ENCODE measurements at regions not wholly inside any gene's neighbourhood (a gene's known extent, or its start where the extent isn't known, plus 50 kb on each side); places are given as distances from the start of the nearest gene placed in this dataset.

- no peaks in the 10 kb centered on the region for H3K27me3 ChIP-seq (ENCODE audit: control insufficient read depth in 2 of 2, insufficient read depth in 2 of 2, low read length in 2 of 2)
- H2AFZ ChIP-seq (ENCODE audit: low read depth, low read length): no peak overlapping the region
- POLR2A ChIA-PET: no interaction called here
These were observed 122.7 kb upstream of the POGK start for GRCh38 chr1:166716620-166717019.

GRCh38 chr1:166721145-166721544, 118.1 kb upstream of the POGK start:
- H3K4me1 ChIP-seq (ENCODE audit: control insufficient read depth, extremely low read depth, insufficient read depth, low read length): no peaks in the 10 kb centered on the region
- no peaks in the 10 kb centered on the region for H3K9me1 ChIP-seq (replicated peaks; ENCODE audit: control insufficient read depth, extremely low read depth, insufficient read depth, low read length)
- intact Hi-C loops (cut with micrococcal nuclease): no loop called here
- dilution Hi-C loops (cut with MboI; ENCODE audit: extremely low pct_ligation_motif_present, low sequenced_read_pairs): no loop called here
- H3K36me3 ChIP-seq (ENCODE audit: control insufficient read depth in 2 of 2, extremely low read depth in 1 of 2, insufficient read depth in 2 of 2, low read length in 2 of 2): no peaks in the 10 kb centered on the region
- no peak overlapping the region for H3K9ac ChIP-seq (replicated peaks; ENCODE audit: extremely low read depth, insufficient read depth, low read length)
- ChIA-PET POLR2A (no interaction called here), CTCF (no interaction called here)
- no peaks in the 10 kb centered on the region for H4K20me1 ChIP-seq (replicated peaks; ENCODE audit: control insufficient read depth, extremely low read depth, insufficient read depth, low read length)
- H3K4me2 ChIP-seq (ENCODE audit: insufficient read depth, low read length): no peak overlapping the region
- H3K27ac ChIP-seq (ENCODE audit: insufficient read depth, low read depth, low read length): no peak overlapping the region
- TF ChIP-seq EZH2 (IDR thresholded peaks at IDR 0.05; ENCODE audit: borderline replicate concordance, low read depth, low read length, severe bottlenecking) (no peak), POLR2AphosphoS5 (IDR thresholded peaks at IDR 0.05; ENCODE audit: insufficient read depth, low read depth, low read length) (no peak), MAX (IDR thresholded peaks at IDR 0.05; ENCODE audit: insufficient read depth, insufficient read length) (no peak), POLR2A (IDR thresholded peaks at IDR 0.05; ENCODE audit: low read depth, low read length) (no peak), FOS (IDR thresholded peaks at IDR 0.05; ENCODE audit: borderline replicate concordance, insufficient read depth, low read length) (no peak), CTCF (IDR thresholded peaks at IDR 0.05; ENCODE audit: extremely low read depth in 1 of 2, insufficient read depth in 1 of 2, low read depth in 1 of 2, low read length in 2 of 2) (no peak), JUN (IDR thresholded peaks at IDR 0.05; ENCODE audit: borderline replicate concordance, insufficient read depth, insufficient read length, low read depth) (no peak), MYC (IDR thresholded peaks at IDR 0.05; ENCODE audit: low read depth, low read length) (no peak), GATA2 (IDR thresholded peaks at IDR 0.05; ENCODE audit: insufficient read depth, insufficient read length, low read depth, low read length) (no peak)
- H3K4me3 ChIP-seq (replicated peaks in 1 of 3; ENCODE audit: insufficient read depth in 1 of 3, low read depth in 1 of 3, low read length in 3 of 3): no peak overlapping the region
- DNase-seq (ENCODE audit: low read depth, low spot score) (no peak), FAIRE-seq (no peak)
- no TSS peak for BruUV-seq (replicated peaks)
- no peaks in the 10 kb centered on the region for H3K9me3 ChIP-seq (replicated peaks; ENCODE audit: control insufficient read depth, insufficient read depth, low read length)
- H2AFZ ChIP-seq (ENCODE audit: low read depth, low read length): no peak overlapping the region
- no peaks in the 10 kb centered on the region for H3K27me3 ChIP-seq (ENCODE audit: control insufficient read depth in 2 of 2, insufficient read depth in 2 of 2, low read length in 2 of 2)
- H3K79me2 ChIP-seq (ENCODE audit: control insufficient read depth, insufficient read depth, low read length): no peaks in the 10 kb centered on the region

More at GRCh38 chr1:166716620-166717019, 122.7 kb upstream of the POGK start:
- H3K4me2 ChIP-seq (ENCODE audit: insufficient read depth, low read length): no peak overlapping the region
- H3K9me1 ChIP-seq (replicated peaks; ENCODE audit: control insufficient read depth, extremely low read depth, insufficient read depth, low read length): no peaks in the 10 kb centered on the region
- no peaks in the 10 kb centered on the region for H3K36me3 ChIP-seq (ENCODE audit: control insufficient read depth in 2 of 2, extremely low read depth in 1 of 2, insufficient read depth in 2 of 2, low read length in 2 of 2)
- FAIRE-seq: no peak
- H3K27ac ChIP-seq (ENCODE audit: insufficient read depth, low read depth, low read length): no peak overlapping the region
- H3K4me3 ChIP-seq (replicated peaks in 1 of 3; ENCODE audit: insufficient read depth in 1 of 3, low read depth in 1 of 3, low read length in 3 of 3): no peak overlapping the region
- no peaks in the 10 kb centered on the region for H4K20me1 ChIP-seq (replicated peaks; ENCODE audit: control insufficient read depth, extremely low read depth, insufficient read depth, low read length)
- no peaks in the 10 kb centered on the region for H3K4me1 ChIP-seq (ENCODE audit: control insufficient read depth, extremely low read depth, insufficient read depth, low read length)
- no peaks in the 10 kb centered on the region for H3K9me3 ChIP-seq (replicated peaks; ENCODE audit: control insufficient read depth, insufficient read depth, low read length)
- dilution Hi-C loops (cut with MboI; ENCODE audit: extremely low pct_ligation_motif_present, low sequenced_read_pairs) (no loop called here), intact Hi-C loops (cut with micrococcal nuclease) (no loop called here)
- DNase-seq (ENCODE audit: low read depth, low spot score): no peak
- no peak for TF ChIP-seq MYC (IDR thresholded peaks at IDR 0.05; ENCODE audit: low read depth, low read length)
- BruUV-seq (replicated peaks): no TSS peak
- no peaks in the 10 kb centered on the region for H3K79me2 ChIP-seq (ENCODE audit: control insufficient read depth, insufficient read depth, low read length)
- H3K9ac ChIP-seq (replicated peaks; ENCODE audit: extremely low read depth, insufficient read depth, low read length): no peak overlapping the region
- CTCF ChIA-PET: no interaction called here

All from endothelial cell of umbilical vein (primary cell).